ENCODE measurements at regions not wholly inside any gene's neighbourhood (a gene's known extent, or its start where the extent isn't known, plus 50 kb on each side); places are given as distances from the start of the nearest gene placed in this dataset.

DNA sequence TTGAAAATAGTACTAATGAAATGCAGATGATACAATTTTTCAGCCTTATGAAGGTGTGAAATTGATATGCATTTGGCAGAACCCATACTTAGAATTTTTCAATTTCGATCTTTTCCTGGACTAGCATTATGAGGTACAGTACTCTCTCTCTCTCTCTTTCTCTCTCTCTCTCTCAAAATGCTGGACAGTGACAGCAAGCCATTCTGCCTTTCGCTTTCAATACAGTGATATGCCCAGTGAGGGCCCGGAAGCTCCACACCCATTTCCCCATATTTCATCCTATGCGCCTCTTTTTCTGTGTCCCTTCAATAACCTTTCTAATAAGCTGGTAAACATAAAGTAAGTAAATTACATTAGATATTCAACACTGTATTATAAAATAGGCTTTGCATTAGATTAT is 595.0 kb upstream of the UBE2E2 start:
- no peaks in the 10 kb centered on the region for H4K20me1 ChIP-seq
- H3K9ac ChIP-seq, result no peak overlapping the region
- H3K9me3 ChIP-seq (replicated peaks in 1 of 11), result no peaks in the 10 kb centered on the region
- H3K27me3 ChIP-seq, result no peaks in the 10 kb centered on the region
- H3K4me1 ChIP-seq, result no peaks in the 10 kb centered on the region
- no peak overlapping the region for H3K27ac ChIP-seq
- no peak overlapping the region for H3K4me3 ChIP-seq
- no peaks in the 10 kb centered on the region for H3K36me3 ChIP-seq
- TF ChIP-seq Cebpa-rat (IDR thresholded peaks at IDR 0.05), result no peak
- H3K4me2 ChIP-seq, result no peak overlapping the region

DNA sequence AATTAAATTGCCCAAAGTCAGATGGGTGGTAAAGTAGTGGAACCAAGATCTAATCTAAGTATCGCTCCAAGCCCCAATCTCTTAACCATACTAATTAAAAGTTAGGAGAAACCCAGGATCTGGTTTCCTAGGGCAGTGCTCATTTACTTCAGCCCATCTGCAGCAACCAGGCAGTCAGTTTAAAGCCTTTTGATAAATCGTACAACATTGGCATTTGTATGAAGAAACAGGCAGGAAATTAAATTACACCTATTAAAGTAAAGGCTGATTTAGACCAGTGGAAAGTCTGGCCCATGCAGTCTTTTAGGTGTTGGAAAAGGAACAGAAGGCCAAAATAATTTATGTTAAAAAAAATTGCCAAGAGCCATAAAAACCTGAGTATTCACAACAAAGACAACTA is 594.4 kb upstream of the UBE2E2 start:
- no peak overlapping the region for H3K27ac ChIP-seq
- no peak overlapping the region for H3K9ac ChIP-seq
- H3K36me3 ChIP-seq, result no peaks in the 10 kb centered on the region
- no peaks in the 10 kb centered on the region for H3K4me1 ChIP-seq
- H4K20me1 ChIP-seq, result no peaks in the 10 kb centered on the region
- H3K9me3 ChIP-seq (replicated peaks in 1 of 11), result no peaks in the 10 kb centered on the region
- H3K4me3 ChIP-seq, result no peak overlapping the region
- no peak overlapping the region for H3K4me2 ChIP-seq
- no peaks in the 10 kb centered on the region for H3K27me3 ChIP-seq
- no peak for TF ChIP-seq Cebpa-rat (IDR thresholded peaks at IDR 0.05)

DNA sequence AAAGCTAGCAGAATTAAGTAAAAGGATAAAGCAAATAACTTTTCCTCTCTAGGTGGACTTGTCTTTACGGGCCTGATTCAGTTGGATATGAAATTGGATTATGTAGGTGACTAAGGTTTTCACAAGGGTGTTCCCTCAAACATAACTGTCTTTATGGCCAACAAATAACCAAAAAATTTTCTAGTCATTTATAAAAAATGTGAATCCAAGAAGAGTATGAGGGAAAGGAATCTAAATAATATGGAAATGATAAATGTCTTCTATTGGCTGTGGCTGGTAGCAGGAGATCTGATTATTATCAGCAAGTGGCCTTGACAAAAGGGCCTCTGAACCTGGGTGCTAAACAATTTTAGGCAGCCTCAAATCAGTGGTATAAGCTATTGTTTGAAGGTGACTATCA is 594.0 kb upstream of the UBE2E2 start:
- no peak overlapping the region for H3K4me3 ChIP-seq
- no peak for TF ChIP-seq Cebpa-rat (IDR thresholded peaks at IDR 0.05)
- no peaks in the 10 kb centered on the region for H3K36me3 ChIP-seq
- H3K4me1 ChIP-seq, result no peaks in the 10 kb centered on the region
- no peak overlapping the region for H3K9ac ChIP-seq
- H3K27ac ChIP-seq, result no peak overlapping the region
- H4K20me1 ChIP-seq, result no peaks in the 10 kb centered on the region
- H3K4me2 ChIP-seq, result no peak overlapping the region
- no peaks in the 10 kb centered on the region for H3K9me3 ChIP-seq (replicated peaks in 1 of 11)
- H3K27me3 ChIP-seq, result no peaks in the 10 kb centered on the region

DNA sequence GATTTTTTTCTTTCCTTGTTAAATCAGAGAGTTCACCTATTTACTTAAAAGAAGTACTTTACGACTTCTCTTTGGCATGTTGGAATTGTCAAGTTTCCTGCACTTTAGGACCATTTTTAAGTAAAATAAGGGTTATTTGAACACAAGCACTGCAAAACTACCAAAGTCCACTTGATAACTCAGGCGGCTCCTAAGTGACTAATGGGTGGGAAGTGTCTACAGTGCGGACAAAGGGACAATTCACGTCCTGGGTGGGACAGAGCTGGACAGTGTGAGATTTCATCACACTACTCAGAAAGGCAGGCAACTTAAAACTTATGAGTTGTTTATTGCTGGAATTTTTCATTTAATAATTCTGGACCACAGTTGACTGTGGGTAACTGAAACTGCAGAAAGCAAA is 590.2 kb upstream of the UBE2E2 start:
- no peaks in the 10 kb centered on the region for H3K4me1 ChIP-seq
- no peak overlapping the region for H3K4me3 ChIP-seq
- H3K36me3 ChIP-seq, result no peaks in the 10 kb centered on the region
- H3K9ac ChIP-seq, result no peak overlapping the region
- no peaks in the 10 kb centered on the region for H3K27me3 ChIP-seq
- no peak overlapping the region for H3K4me2 ChIP-seq
- H4K20me1 ChIP-seq, result no peaks in the 10 kb centered on the region
- H3K9me3 ChIP-seq (replicated peaks in 1 of 11), result no peaks in the 10 kb centered on the region
- no peak overlapping the region for H3K27ac ChIP-seq
- no peak for TF ChIP-seq Cebpa-rat (IDR thresholded peaks at IDR 0.05)

DNA sequence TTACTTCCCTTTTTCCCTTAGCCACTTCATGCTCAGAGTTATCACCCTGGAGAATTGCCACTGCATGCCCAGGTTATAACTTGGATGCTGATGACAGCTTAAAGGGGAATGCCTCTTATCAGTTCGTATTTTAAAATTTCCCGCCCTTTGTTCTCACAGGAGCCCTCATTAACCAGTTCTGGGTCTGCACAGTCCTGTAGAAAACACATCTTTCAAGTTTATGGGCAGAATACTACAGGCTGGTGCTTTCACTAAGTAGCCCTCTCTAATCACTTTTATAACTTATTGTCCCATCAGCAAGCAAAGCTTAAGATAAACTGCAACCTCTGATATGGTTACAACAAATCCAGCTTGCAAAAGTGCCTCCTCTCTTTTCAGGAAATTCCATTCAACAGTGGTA is 587.3 kb upstream of the UBE2E2 start:
- Histone ChIP-seq H3K4me2 (no peak overlapping the region), H3K4me1 (no peaks in the 10 kb centered on the region), H3K9ac (no peak overlapping the region), H3K4me3 (no peak overlapping the region), H3K36me3 (no peaks in the 10 kb centered on the region), H3K9me3 (replicated peaks in 1 of 11) (no peaks in the 10 kb centered on the region), H3K27me3 (no peaks in the 10 kb centered on the region), H4K20me1 (no peaks in the 10 kb centered on the region), H3K27ac (no peak overlapping the region)
- no peak for TF ChIP-seq Cebpa-rat (IDR thresholded peaks at IDR 0.05)

DNA sequence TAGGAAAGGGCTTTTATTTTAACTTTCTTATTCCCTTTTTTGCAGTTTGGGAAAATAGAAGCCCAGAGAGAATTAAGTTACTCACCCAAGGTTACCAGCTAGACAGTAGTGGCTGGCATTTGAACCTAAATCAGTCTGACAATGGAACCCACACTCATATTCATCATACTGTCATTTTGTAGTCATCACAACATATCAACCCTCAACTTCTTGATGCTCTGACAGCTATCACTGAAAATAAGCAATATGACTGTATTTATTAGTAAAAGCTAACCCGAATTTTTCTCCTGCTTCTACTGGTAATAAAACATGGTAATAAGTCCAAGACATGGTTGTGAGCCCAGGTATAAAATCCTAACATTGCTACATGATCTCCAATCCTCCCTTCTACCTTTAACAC is 585.8 kb upstream of the UBE2E2 start:
- H3K36me3 ChIP-seq, result no peaks in the 10 kb centered on the region
- TF ChIP-seq Cebpa-rat (IDR thresholded peaks at IDR 0.05), result no peak
- no peak overlapping the region for H3K4me3 ChIP-seq
- H3K9ac ChIP-seq, result no peak overlapping the region
- H4K20me1 ChIP-seq, result no peaks in the 10 kb centered on the region; a peak in 1 of 22 replicates
- no peak overlapping the region for H3K27ac ChIP-seq
- H3K9me3 ChIP-seq (replicated peaks in 1 of 11), result no peaks in the 10 kb centered on the region
- H3K27me3 ChIP-seq, result no peaks in the 10 kb centered on the region
- no peaks in the 10 kb centered on the region for H3K4me1 ChIP-seq
- no peak overlapping the region for H3K4me2 ChIP-seq

DNA sequence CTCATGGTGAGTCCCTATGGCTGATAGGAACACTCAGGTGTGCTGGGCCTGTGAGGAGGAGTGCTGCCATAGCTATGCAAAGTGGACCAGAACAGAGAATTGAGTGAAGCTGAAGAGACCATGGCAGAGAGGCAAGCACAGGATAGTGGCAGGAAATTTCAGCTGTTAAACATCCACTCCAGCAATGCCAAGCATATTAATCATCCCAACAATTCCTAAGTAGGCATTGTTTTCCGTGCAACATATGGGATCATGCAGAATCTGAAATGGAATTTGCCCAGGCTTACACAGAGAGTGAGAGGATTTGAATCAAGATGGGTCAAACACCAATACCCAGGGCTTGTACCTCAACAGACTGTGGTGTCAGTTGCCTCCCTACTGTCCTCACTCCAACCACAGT is 582.6 kb upstream of the UBE2E2 start:
- no peaks in the 10 kb centered on the region for H3K27me3 ChIP-seq
- no peak overlapping the region for H3K4me3 ChIP-seq
- H4K20me1 ChIP-seq, result no peaks in the 10 kb centered on the region; a peak in 1 of 22 replicates
- H3K9ac ChIP-seq, result no peak overlapping the region
- no peak overlapping the region for H3K27ac ChIP-seq
- H3K4me2 ChIP-seq, result no peak overlapping the region
- H3K36me3 ChIP-seq, result no peaks in the 10 kb centered on the region
- no peak for TF ChIP-seq Cebpa-rat (IDR thresholded peaks at IDR 0.05)
- H3K4me1 ChIP-seq, result no peaks in the 10 kb centered on the region
- H3K9me3 ChIP-seq (replicated peaks in 1 of 11), result peaks cover 0 to under 1% (median 0%) of the 10 kb centered on the region in 11 experiments; a peak in 1 of 22 replicates

DNA sequence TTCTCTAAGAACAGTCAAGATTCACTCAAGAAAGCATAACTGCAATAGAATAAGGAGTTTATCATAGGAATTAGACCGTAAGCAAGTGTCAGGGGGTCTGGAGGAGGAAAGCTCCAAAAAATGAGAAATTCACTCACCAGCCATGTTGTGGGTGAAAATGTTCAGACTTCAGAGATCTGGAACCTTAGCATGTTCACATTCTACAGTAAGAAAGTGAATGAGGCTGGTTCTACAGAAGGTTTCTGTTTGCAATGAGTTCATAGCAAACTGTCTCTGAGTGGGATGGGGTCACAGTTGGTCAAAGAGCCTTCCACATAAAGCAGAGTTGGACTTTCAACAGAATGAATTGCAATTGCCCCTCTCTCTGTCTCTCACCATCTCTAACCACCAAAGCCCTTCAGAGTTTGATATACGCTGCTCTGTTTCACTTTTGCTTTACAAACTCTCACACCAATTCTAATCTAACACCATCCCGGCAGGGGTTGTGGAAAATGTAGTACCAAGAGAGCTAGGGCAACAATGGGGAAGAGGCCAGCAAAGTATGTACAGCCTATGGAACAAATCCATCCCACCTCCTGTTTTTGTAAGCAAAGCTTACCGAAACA is 581.8 kb upstream of the UBE2E2 start:
- no peak for TF ChIP-seq Cebpa-rat (IDR thresholded peaks at IDR 0.05)

DNA sequence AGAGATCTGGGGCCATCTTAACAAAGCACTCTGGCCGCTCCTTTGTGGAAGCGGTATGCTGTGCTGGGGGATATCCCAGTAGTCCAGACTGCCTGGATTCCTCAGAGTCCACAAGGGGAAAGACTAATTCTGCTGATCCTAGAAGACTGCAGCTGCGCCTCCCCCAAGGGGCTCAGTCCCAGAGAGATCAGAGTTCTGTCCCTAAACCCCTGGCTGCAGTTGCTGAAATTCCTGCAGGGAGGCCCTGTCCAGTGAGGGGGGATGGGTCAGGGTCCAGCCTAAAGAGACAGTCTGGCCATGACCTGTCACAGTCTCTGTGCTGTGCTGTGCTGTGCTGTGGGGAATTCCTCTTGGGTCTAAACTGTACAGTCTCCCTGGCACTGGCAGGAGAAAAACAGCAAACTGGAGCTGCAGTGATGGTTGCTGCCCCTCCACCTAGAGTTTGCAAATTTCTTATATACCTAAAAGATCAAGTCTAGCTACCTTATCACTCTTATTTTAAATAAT is 575.1 kb upstream of the UBE2E2 start:
- H3K36me3 ChIP-seq, result no peaks in the 10 kb centered on the region
- no peak overlapping the region for H3K4me2 ChIP-seq
- no peak overlapping the region for H3K27ac ChIP-seq
- no peaks in the 10 kb centered on the region for H3K27me3 ChIP-seq
- no peak overlapping the region for H3K9ac ChIP-seq
- H3K4me1 ChIP-seq, result peaks cover 0 to 6% (median 0%) of the 10 kb centered on the region in 10 experiments; a peak in 2 of 20 replicates
- H3K9me3 ChIP-seq (replicated peaks in 1 of 11), result peaks cover 8 to 26% (median 13%) of the 10 kb centered on the region in 11 experiments; a peak in 17 of 22 replicates
- no peak for TF ChIP-seq Cebpa-rat (IDR thresholded peaks at IDR 0.05)
- no peaks in the 10 kb centered on the region for H4K20me1 ChIP-seq
- no peak overlapping the region for H3K4me3 ChIP-seq

More for the DNA sequence above, 581.8 kb upstream of the UBE2E2 start:
- Histone ChIP-seq H3K9ac (no peak overlapping the region), H3K36me3 (no peaks in the 10 kb centered on the region), H3K9me3 (replicated peaks in 1 of 11) (peaks cover 0 to 8% (median 4%) of the 10 kb centered on the region in 11 experiments; a peak in 13 of 22 replicates), H3K27ac (no peak overlapping the region), H3K4me3 (no peak overlapping the region), H4K20me1 (no peaks in the 10 kb centered on the region; a peak in 1 of 22 replicates), H3K4me1 (no peaks in the 10 kb centered on the region), H3K27me3 (no peaks in the 10 kb centered on the region), H3K4me2 (no peak overlapping the region)

DNA sequence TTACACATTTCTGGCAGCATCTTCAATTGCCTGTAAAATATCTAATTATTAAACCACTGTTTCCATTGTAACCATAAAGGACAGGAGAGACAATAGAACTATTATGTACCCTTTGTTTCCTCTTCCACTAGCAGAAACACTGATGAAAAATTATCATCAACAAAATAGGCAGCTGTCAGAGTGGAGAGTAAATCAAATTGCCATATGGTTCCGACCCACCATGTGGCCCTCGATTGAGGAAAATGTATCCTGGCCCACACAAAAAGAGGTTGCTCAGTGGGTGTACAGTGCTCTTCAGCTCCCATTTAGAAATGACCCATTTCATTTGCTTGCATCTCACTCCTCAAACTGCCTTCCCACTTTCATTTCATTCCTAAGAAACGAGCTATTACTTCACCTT is 570.6 kb upstream of the UBE2E2 start:
- TF ChIP-seq Cebpa-rat (IDR thresholded peaks at IDR 0.05), result no peak
- H3K9me3 ChIP-seq (replicated peaks in 1 of 11), result peaks cover 0 to 7% (median 2%) of the 10 kb centered on the region in 11 experiments; a peak in 5 of 22 replicates
- no peak overlapping the region for H3K4me3 ChIP-seq
- no peaks in the 10 kb centered on the region for H4K20me1 ChIP-seq
- H3K9ac ChIP-seq, result no peak overlapping the region
- no peak overlapping the region; a peak in 1 of 22 replicates for H3K4me2 ChIP-seq
- H3K27ac ChIP-seq, result no peak overlapping the region
- H3K36me3 ChIP-seq, result no peaks in the 10 kb centered on the region
- no peaks in the 10 kb centered on the region for H3K27me3 ChIP-seq
- H3K4me1 ChIP-seq, result peaks cover 0 to 28% (median 0%) of the 10 kb centered on the region in 10 experiments; a peak in 5 of 20 replicates
